PC-9 (cell line): ENCODE measurements at regions not wholly inside any gene's neighbourhood (a gene's known extent, or its start where the extent isn't known, plus 50 kb on each side); places are given as distances from the start of the nearest gene placed in this dataset.

Source experiments
- EZH2 ChIP-seq: fragments of 200-600 bp; sonication (generic); IDR thresholded peaks from 2 replicates; pipeline ENCODE4 v1.8.0; 2017; ENCODE audit warnings: antibody characterized with exemption, low read depth
- TF ChIP-seq, protein P1 (sequence below): fragments of 200-600 bp; sonication (generic); conservative IDR thresholded peaks from 2 replicates; pipeline ENCODE4 v1.6.1; 2017; ENCODE audit warnings: mixed run types, antibody characterized with exemption, mild to moderate bottlenecking, moderate library complexity

DNA sequence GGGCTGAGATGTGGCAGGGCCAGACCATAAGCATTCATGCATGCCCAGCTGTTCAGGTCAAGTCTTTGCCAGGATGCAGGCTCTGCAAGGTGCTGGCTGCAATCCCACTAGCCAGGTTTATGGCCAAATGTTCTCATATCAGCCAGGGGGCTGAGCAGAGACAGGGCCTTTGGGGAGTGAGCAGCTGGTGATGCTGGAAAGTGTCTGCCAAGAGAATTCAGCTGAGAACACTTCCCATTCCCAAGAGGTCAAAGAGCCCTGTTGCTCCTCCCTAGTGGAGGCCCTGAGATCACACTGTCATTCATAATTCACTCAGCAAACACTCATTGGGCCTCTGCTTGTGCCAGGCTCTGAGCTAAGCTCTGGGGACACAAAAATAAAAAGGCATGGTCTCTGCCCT is 150.3 kb downstream of the DMRTA2 start:
- TF ChIP-seq, protein P1, sequence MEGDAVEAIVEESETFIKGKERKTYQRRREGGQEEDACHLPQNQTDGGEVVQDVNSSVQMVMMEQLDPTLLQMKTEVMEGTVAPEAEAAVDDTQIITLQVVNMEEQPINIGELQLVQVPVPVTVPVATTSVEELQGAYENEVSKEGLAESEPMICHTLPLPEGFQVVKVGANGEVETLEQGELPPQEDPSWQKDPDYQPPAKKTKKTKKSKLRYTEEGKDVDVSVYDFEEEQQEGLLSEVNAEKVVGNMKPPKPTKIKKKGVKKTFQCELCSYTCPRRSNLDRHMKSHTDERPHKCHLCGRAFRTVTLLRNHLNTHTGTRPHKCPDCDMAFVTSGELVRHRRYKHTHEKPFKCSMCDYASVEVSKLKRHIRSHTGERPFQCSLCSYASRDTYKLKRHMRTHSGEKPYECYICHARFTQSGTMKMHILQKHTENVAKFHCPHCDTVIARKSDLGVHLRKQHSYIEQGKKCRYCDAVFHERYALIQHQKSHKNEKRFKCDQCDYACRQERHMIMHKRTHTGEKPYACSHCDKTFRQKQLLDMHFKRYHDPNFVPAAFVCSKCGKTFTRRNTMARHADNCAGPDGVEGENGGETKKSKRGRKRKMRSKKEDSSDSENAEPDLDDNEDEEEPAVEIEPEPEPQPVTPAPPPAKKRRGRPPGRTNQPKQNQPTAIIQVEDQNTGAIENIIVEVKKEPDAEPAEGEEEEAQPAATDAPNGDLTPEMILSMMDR, result no peak
- TF ChIP-seq EZH2, result no peak
